ENCODE measurements at regions not wholly inside any gene's neighbourhood (a gene's known extent, or its start where the extent isn't known, plus 50 kb on each side); places are given as distances from the start of the nearest gene placed in this dataset.

- POLR2A ChIA-PET: no interaction called here
- no peak for TF ChIP-seq NFXL1 (IDR thresholded peaks at IDR 0.05; ENCODE audit: borderline replicate concordance)
- Histone ChIP-seq H3K4me2 (ENCODE audit: control insufficient read depth, insufficient read depth) (no peak overlapping the region), H3K4me1 (ENCODE audit: control insufficient read depth, insufficient read depth, low read length) (peaks cover 8% of the 10 kb centered on the region), H2AFZ (ENCODE audit: control insufficient read depth, low read depth, low read length) (no peak overlapping the region), H3K79me2 (ENCODE audit: control insufficient read depth, insufficient read depth, low read length) (no peaks in the 10 kb centered on the region; the same call in 1 of the 2 replicates), H3K9me3 (replicated peaks; ENCODE audit: control insufficient read depth, insufficient read depth, low read length) (no peaks in the 10 kb centered on the region; the same call in 2 of the 3 replicates), H3K36me3 (ENCODE audit: control insufficient read depth in 2 of 2, insufficient read depth in 2 of 2, low read length in 1 of 2) (peaks cover 0 to 2% of the 10 kb centered on the region in 2 experiments; a peak in 2 of 4 replicates), H3K9ac (ENCODE audit: control insufficient read depth, insufficient read depth, low read length) (no peak overlapping the region), H3K27ac (ENCODE audit: control insufficient read depth, insufficient read depth) (no peak overlapping the region), H3K27me3 (replicated peaks in 1 of 2; ENCODE audit: control insufficient read depth in 2 of 2, insufficient read depth in 2 of 2, low read length in 1 of 2) (no peaks in the 10 kb centered on the region; a peak in 1 of 4 replicates), H3K4me3 (no peak overlapping the region), H4K20me1 (ENCODE audit: control insufficient read depth, insufficient read depth) (no peaks in the 10 kb centered on the region)
- WGBS (ENCODE audit: insufficient coverage, insufficient replicate concordance, low lambda C conversion rate, missing lambda C conversion rate): 78% methylated on average over 8 of the region's 8 CpGs
- RAD21 ChIA-PET (ENCODE audit: unreplicated experiment): no interaction called here
- no peak for ATAC-seq
- no peak for DNase-seq (ENCODE audit: low read depth, low spot score)
- SMC1A ChIA-PET (ENCODE audit: uncharacterized antibody, unreplicated experiment): no interaction called here
- intact Hi-C loops (cut with micrococcal nuclease; ENCODE audit: unreplicated experiment) (no loop called here), in situ Hi-C loops (cut with MboI) (loop anchor here (25.0 kb wide), 1 partner anchor 1291 kb away; the partner anchor contains the start of gene FAM9A)
- no TSS peak for BruUV-seq (replicated peaks)
- FAIRE-seq: no peak
- CTCF ChIA-PET: interaction anchor here (1.2 to 5.6 kb wide), 2 partner anchors 16 to 105 kb away, joined by 4 to 29 read pairs; no protein-coding TSS in a partner anchor
Measured at GRCh38 chrX:10103023-10103422, 53.8 kb upstream of the CLCN4 start.

DNA sequence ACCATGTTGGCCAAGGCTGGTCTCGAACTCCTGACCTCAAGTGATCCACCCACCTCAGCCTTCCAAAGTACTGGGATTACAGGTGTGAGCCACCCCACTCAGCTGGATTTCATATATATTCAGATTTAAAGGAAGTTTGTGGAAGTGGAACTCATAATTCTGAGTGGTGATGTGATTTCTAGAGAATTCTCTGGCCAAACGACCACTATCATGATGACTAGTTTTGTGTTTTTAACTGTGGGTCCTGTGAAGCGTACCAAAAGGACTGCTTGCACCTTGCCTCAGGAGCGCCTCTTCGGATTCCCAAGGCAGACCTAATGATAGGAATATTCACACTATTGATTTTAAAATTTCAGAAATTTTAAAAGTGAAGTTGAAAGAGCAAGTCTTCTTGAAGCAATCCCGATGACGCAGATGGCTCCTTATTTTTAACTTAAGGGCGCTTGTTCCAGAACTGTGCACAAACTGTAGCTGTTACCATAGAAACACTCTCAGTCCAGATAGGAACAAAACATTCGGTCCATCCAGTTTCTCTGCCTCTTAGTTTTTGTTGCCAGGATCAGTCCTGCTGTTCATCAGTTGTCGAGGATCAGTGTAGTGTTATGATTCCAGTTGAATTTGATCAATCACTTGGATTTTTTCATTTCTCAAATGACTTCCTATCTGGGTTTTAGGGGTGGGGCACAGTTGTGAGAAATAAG is 51.7 kb upstream of the CLCN4 start:
- H3K36me3 ChIP-seq (ENCODE audit: control insufficient read depth in 2 of 2, insufficient read depth in 2 of 2, low read length in 1 of 2): peaks cover 0 to 2% of the 10 kb centered on the region in 2 experiments; a peak in 3 of 4 replicates
- H4K20me1 ChIP-seq (ENCODE audit: control insufficient read depth, insufficient read depth): no peaks in the 10 kb centered on the region
- no TSS peak for BruUV-seq (replicated peaks)
- no peaks in the 10 kb centered on the region; a peak in 2 of 4 replicates for H3K27me3 ChIP-seq (replicated peaks in 1 of 2; ENCODE audit: control insufficient read depth in 2 of 2, insufficient read depth in 2 of 2, low read length in 1 of 2)
- no peak overlapping the region for H3K27ac ChIP-seq (ENCODE audit: control insufficient read depth, insufficient read depth)
- no peak overlapping the region for H3K9ac ChIP-seq (ENCODE audit: control insufficient read depth, insufficient read depth, low read length)
- intact Hi-C loops (cut with micrococcal nuclease; ENCODE audit: unreplicated experiment) (no loop called here), in situ Hi-C loops (cut with MboI) (loop anchor here (25.0 kb wide), 1 partner anchor 1293 kb away; the partner anchor contains the start of gene FAM9A)
- no peak overlapping the region for H3K4me2 ChIP-seq (ENCODE audit: control insufficient read depth, insufficient read depth)
- POLR2A ChIA-PET: no interaction called here
- no peak overlapping the region for H2AFZ ChIP-seq (ENCODE audit: control insufficient read depth, low read depth, low read length)
- no peak overlapping the region for H3K4me3 ChIP-seq
- FAIRE-seq: no peak
- no peak for DNase-seq (ENCODE audit: low read depth, low spot score)
- H3K9me3 ChIP-seq (replicated peaks; ENCODE audit: control insufficient read depth, insufficient read depth, low read length): no peaks in the 10 kb centered on the region; the same call in 2 of the 3 replicates
- peaks cover 29% of the 10 kb centered on the region for H3K4me1 ChIP-seq (ENCODE audit: control insufficient read depth, insufficient read depth, low read length)
- CTCF ChIA-PET: interaction anchor here (1.5 to 5.6 kb wide), 2 partner anchors 10 to 14 kb away, joined by 3 to 29 read pairs; no protein-coding TSS in a partner anchor
- WGBS (ENCODE audit: insufficient coverage, insufficient replicate concordance, low lambda C conversion rate, missing lambda C conversion rate): 22% methylated on average over 10 of the region's 10 CpGs
- ATAC-seq: no peak
- SMC1A ChIA-PET (ENCODE audit: uncharacterized antibody, unreplicated experiment): interaction anchor here (0.6 to 16.7 kb wide), 5 partner anchors 7 to 108 kb away, joined by 3 to 206 read pairs (median 7); no protein-coding TSS in a partner anchor
- RAD21 ChIA-PET (ENCODE audit: unreplicated experiment): interaction anchor here (1.1 to 3.3 kb wide), 5 partner anchors 15 to 108 kb away, joined by 3 to 10 read pairs (median 3); no protein-coding TSS in a partner anchor
- H3K79me2 ChIP-seq (ENCODE audit: control insufficient read depth, insufficient read depth, low read length): no peaks in the 10 kb centered on the region; the same call in 1 of the 2 replicates
- TF ChIP-seq ZSCAN29 (IDR thresholded peaks at IDR 0.05) (no peak), BMI1 (IDR thresholded peaks at IDR 0.05; ENCODE audit: borderline replicate concordance) (no peak), CREM (IDR thresholded peaks at IDR 0.05; ENCODE audit: low read depth) (0 out of 2 replicates have a peak, but pooled peaks have one; percentile 29), RBBP5 (conservative IDR thresholded peaks at IDR 0.05) (no peak), ZNF217 (IDR thresholded peaks at IDR 0.05) (no peak), TCF7 (IDR thresholded peaks at IDR 0.05; ENCODE audit: borderline replicate concordance) (no peak), PKNOX1 (IDR thresholded peaks at IDR 0.05) (no peak), CUX1 (IDR thresholded peaks at IDR 0.05; ENCODE audit: insufficient replicate concordance, low read depth, low read length) (no peak), EED (IDR thresholded peaks at IDR 0.05; ENCODE audit: low read depth) (peak; percentile 77), MTA3 (IDR thresholded peaks at IDR 0.05; ENCODE audit: borderline replicate concordance, low read length) (no peak)

Data from GM12878 (cell line).